GM13976 (cell line): ENCODE measurements at regions not wholly inside any gene's neighbourhood (a gene's known extent, or its start where the extent isn't known, plus 50 kb on each side); places are given as distances from the start of the nearest gene placed in this dataset.
"Not testable (repeated sequence)": the region's sequence is repeated elsewhere in the genome, so short reads cannot be mapped to it uniquely, and the experiment has no call there.

Experiments
- DNase-seq: peaks from one replicate; pipeline ENCODE4 v3.0.0; 2012; ENCODE audit warnings: low spot score
- in situ Hi-C: fragments of 300-500 bp; cut with MboI; formaldehyde crosslinking; loops from one replicate; pipeline ENCODE4 v1.12.0; 2022; ENCODE audit warnings: low sequenced_read_pairs, mixed read lengths, inconsistent platforms; ENCODE audit not compliant: unreplicated experiment
- TF ChIP-seq, protein P1 (sequence below): IDR thresholded peaks from 2 replicates; pipeline ENCODE4 v1.5.1; 2012; ENCODE audit warnings: borderline replicate concordance, mild to moderate bottlenecking; ENCODE audit not compliant: insufficient read depth; ENCODE audit errors: extremely low read depth, missing control alignments, control extremely low read depth

DNA sequence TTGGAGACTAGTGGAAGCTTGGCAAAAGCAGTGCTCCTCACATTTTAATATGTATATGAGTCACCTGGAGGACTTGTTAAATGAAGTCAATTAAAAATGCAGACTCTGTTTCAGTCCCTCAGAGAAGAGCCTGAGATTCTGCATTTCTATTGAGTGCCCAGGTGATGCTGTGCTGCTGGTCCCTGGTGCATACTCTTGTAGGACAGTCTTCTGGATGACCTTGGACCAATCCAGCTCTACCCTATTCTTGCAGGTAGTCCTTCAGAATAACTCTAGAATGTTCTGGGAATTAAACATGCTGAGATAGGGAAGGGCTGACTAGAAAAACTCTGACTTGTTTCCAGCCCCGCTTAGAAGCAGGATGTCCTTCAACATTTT lies 115.9 kb downstream of the CASP12 start:
- DNase-seq: no peak
- TF ChIP-seq, protein P1, sequence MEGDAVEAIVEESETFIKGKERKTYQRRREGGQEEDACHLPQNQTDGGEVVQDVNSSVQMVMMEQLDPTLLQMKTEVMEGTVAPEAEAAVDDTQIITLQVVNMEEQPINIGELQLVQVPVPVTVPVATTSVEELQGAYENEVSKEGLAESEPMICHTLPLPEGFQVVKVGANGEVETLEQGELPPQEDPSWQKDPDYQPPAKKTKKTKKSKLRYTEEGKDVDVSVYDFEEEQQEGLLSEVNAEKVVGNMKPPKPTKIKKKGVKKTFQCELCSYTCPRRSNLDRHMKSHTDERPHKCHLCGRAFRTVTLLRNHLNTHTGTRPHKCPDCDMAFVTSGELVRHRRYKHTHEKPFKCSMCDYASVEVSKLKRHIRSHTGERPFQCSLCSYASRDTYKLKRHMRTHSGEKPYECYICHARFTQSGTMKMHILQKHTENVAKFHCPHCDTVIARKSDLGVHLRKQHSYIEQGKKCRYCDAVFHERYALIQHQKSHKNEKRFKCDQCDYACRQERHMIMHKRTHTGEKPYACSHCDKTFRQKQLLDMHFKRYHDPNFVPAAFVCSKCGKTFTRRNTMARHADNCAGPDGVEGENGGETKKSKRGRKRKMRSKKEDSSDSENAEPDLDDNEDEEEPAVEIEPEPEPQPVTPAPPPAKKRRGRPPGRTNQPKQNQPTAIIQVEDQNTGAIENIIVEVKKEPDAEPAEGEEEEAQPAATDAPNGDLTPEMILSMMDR: no peak
- in situ Hi-C loops: no loop called here

DNA sequence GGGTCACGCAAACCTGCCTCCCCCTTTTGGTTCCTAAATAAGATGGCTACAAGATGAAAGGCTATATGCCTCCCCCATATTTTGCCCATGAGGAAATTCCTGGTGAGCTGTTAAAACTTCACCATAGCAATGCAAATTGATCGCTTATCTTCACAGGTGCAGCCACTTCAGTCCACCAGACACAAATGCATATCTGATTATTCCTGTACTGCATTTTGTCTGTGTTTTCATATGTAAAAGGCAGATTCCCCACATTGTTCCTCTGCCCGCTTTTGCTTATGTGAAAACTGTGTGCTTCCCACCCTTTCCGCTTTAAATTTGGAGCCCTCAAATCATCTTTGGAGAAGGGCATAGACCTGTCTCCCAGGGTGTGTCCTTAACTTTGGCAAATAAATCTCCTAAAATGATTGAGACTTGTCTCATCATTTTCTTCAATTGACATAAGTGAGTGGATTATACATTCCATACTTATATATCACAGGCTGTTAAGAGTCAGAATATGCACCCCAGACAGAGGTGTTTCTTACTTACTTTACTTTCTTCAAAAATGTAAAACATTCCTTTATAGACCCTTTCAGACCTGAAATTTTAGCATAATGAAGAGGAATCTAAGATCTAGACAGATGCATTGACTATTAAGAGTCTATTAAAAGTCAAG lies 116.4 kb downstream of the CASP12 start:
- TF ChIP-seq, protein P1: no peak
- in situ Hi-C loops: no loop called here
- no peak for DNase-seq

DNA sequence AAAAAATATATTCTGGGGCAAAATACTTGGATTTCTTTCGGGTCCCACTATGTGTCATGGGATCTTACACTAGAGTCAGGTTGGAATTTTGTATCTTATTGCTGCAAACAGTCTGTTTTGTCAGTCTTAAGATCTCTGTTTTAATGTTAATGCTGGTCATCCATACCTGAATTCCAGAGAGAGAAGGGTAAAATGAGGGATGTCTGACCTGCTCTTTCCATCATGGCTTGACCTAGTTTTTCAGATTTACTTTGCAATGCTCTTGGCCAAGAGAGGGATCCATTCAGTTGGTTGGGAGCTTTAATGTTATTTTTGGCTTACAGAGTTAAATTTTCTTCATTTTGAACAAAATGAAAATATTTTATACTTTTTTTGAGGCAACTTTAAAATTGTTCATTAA lies 117.2 kb downstream of the CASP12 start:
- in situ Hi-C loops: no loop called here
- TF ChIP-seq, protein P1: no peak

DNA sequence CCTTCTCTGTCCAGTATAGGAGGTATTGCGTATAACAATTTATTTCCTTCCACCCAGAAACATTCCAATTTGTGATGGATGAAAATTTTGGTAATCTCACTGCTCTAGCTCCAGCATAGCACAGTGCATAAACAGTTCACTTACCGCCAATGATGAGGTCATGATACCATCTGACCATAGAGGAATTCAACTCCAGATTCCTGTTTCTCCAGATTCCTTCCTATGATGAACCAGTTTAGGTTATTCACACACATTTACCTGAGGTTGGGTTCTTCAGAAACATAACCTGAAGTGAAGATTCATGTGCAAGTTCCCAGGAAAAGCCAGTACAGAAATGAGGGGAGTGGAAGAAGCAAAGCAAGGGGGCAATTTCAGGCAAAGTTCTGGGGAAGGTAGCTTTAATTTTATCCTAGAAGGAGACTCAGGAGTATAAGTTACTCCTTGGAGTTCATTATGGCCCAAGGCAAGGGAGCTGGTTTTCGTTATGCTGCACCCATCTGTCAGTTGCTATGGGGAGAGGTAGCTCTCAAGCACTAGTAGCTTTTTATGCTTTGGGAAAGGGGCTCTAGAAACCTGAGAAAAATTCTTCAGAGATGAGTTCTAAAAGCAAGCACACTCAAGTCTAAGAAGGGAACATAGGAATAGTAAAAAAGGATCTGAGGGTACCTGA lies 121.6 kb downstream of the CASP12 start:
- in situ Hi-C loops: no loop called here
- TF ChIP-seq, protein P1: no peak
- DNase-seq: no peak

More for the DNA sequence above, 117.2 kb downstream of the CASP12 start:
- no peak for DNase-seq

DNA sequence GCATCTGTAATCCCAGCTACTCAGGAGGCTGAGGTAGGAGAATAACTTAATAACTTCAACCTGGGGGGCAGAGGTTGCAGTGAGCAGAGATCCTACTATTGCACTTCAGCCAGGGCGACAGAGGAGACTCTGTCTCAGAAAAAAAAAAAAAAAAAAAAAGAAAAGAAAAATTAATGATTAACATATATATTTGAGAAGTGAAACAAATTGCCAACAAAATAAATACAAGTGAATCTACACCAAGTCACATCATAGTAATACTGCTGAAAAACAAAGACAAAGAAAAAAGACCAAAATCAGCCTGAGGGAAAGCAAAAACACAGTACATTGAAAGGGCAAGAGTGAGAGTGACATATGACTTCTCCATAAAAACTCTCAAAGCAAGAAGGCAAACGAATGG lies 123.7 kb downstream of the CASP12 start:
- in situ Hi-C loops: no loop called here
- TF ChIP-seq, protein P1: no peak
- no peak for DNase-seq

DNA sequence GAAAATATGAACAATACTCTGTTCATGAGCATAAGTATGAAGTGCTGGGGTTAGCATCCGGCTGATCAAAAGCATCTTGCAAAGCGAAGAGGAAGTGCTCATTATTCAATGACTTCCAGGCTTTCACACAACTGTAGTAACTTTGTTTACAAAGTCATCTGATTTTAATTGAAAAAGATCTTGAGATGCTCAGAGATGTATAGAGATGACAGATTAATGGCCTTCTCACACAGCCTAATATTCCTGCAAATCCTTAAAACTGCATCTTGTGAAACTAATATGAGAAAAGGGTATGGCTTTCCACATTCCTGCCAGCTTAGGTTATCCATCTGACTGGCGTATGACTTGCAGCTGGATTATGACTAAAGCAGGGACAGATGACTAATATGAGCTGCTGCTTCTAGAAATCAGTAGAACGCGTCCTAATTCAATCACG lies 125.4 kb downstream of the CASP12 start:
- TF ChIP-seq, protein P1: no peak
- no peak for DNase-seq
- in situ Hi-C loops: no loop called here

DNA sequence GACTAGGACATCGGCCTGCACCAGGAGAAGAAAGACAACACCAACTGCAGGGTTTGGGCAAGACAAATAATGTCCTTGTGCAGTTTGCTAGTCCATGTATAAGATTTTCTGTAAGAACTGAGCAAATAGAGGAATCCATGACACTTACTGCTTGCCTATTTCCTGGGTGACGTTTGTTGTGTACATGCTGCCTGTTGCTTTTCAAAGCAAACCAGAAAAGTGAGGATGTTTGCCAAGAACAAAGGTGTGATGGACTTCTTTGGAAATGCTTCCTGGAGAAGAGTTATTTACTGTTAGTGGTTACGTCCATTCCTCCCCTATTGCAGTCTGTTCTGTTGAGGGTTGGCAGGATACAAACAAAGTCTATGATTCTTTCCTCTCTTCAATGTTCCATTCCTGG lies 126.5 kb downstream of the CASP12 start:
- in situ Hi-C loops: no loop called here
- no peak for DNase-seq
- TF ChIP-seq, protein P1: no peak

DNA sequence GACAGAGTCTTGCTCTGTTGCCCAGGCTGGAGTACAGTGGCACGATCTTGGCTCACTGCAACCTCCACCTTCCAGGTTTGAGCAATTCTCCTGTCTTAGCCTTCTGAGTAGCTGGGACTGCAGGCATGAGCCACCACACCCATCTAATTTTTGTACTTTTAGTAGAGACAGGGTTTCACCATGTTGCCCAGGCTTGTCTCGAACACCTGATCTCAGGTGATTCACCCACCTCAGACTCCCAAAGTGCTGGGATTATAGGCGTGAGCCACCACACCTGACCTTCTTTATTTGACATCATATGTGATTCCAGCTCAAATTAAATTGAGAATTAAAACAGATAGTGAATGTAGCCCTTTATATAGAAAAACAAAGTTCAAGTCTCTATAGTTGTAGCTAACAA lies 127.2 kb downstream of the CASP12 start:
- DNase-seq, in situ Hi-C loops: not testable (repeated sequence)
